Left ventricle myocardium superior (tissue), 1 donor: ENCODE measurements at regions not wholly inside any gene's neighbourhood (a gene's known extent, or its start where the extent isn't known, plus 50 kb on each side); places are given as distances from the start of the nearest gene placed in this dataset.

Source experiments
- ATAC-seq: fragments of 200-7000 bp; cut with Tn5 transposase; one replicate; pipeline ENCODE4 v1.9.1; 2020; ENCODE audit warnings: mild to moderate bottlenecking, moderate library complexity
- DNase-seq: peaks from one replicate; pipeline ENCODE4 v3.0.0-alpha.2; 2020
- intact Hi-C: fragments of 100-400 bp; cut with micrococcal nuclease; formaldehyde crosslinking; loops from one replicate; pipeline ENCODE4 v1.11.0; 2022
- donor health status: DM: no; HTN: yes; CAD: no; lungs with severe emphysema.

- ATAC-seq: no peak
- intact Hi-C loops: no loop called here
- no peak for DNase-seq
Measured at GRCh38 chr14:34199585-34199984, 248.7 kb upstream of the EGLN3 start.

DNA sequence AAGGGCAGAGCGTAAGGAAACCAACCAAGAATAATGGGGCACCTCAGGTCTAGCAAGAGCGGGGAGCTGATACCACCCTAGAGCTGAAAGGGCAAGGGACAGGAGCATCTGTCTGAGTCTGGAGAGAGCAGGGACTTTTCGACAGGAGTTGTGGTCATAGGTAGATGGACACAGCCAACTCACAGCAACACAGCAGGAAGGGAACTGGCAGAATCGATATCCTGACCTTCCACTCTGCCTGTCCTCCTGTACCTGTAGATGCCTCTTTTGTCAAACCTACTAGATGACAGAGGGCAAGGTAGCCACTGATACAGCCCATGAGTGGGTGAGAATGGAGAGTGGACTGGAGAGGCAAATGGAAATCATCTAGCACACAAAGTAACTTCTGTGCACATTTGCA, 247.2 kb upstream of the EGLN3 start:
- intact Hi-C loops: no loop called here
- no peak for ATAC-seq

GRCh38 chr14:34195964-34196363, 245.1 kb upstream of the EGLN3 start:
- DNase-seq: no peak
- intact Hi-C loops: no loop called here
- no peak for ATAC-seq

More for the DNA sequence above, 247.2 kb upstream of the EGLN3 start:
- DNase-seq: no peak

DNA sequence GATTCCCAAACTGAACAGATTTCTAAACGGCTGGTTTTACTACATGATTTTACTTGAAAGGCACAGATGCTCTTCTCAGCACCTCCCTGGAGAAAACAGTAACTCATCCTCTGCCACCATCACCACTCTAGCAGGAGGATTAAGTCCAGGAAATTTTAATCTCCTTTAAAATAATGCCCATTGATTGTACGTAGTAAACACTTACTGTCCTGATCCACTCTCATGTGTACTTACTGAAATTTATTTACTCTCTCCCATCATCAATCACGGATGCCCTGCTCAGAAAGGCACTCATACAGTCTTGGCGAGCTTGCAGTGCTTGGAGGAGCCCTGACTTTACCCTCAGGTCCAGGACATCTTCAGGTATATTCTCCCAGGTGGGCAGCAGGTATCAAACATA, 239.8 kb upstream of the EGLN3 start:
- no peak for DNase-seq
- ATAC-seq: no peak
- intact Hi-C loops: no loop called here

DNA sequence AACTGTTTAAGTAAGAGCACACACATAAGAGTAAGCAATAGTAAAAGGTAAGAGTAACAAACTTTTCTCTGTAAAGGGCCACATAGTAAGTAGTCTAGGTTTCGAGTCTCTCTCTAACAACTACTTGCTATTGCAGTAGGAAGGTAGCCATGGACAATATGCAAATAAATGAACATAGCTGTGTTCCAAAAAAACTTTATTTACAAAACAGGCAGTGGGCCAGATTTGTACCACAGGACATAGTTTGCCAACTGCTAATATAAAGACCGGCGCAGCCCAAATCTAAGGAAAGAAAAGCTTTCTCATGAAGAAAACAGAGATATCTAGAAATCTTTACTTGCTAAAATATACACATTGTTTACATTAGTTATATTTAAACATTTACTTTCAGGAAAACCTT, 239.0 kb upstream of the EGLN3 start:
- no peak for DNase-seq
- ATAC-seq: no peak
- intact Hi-C loops: no loop called here

DNA sequence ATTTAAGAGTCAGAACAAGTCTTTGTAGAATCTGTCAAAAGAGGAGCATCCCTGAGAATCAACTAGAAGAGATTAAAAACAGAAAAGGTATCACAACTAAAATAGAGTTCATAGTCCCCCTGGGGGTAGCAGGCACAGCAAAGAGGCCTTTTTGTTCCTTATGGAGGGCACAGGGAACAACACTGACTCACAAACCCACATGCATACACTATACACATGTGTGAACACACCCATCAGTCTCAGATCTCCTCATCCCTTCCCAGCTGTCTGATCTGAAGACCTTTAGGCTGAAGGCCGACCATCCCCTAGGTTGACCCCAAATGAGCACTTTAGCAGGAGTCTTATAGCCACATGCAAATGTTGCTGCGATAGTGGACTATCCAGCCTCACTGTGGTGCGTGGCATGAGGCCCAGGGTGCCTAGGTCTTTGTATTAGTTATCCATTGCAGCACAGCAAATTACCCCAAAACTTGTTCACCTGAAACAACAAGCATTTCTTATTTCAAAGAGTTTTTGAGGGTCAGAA, 236.7 kb upstream of the EGLN3 start:
- no peak for DNase-seq
- no peak for ATAC-seq
- intact Hi-C loops: no loop called here

DNA sequence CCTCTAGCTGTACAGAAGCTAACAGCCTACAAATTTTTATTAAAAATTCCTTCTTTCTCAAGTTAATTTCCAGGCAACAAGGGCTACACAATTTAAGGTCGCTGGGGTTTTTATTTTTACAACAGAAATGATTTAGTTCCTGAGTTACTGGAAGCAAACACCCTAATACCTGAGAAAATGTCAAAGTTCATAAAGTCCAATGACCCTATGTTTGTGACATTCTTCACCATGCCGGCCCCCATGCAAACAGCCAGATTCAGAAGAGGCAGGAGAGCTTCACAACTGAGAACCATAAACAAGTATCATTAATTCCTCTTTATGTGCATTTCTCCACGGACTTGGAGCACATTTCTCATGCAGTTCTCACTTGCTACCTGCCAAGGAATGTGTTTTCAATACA, 236.2 kb upstream of the EGLN3 start:
- intact Hi-C loops: no loop called here
- ATAC-seq: no peak
- DNase-seq: no peak

DNA sequence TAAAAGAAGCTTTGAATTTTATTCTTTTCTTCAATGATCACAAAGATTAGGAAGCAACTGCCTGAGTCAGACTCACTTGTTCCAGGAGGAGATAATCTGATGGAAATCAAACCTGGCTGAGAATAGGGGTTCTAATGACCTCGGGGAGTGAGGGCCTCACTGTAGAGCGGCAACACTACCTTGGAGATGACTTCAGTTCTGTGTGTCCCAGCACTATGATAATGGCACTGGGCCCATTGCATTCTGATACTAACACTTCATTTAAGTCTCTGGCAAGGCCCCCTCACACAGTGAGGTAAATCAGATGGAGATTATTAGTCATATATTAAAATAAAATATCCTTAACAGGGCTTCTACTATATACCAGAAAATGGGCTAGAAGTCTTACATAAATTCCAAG, 233.3 kb upstream of the EGLN3 start:
- intact Hi-C loops: no loop called here
- no peak for ATAC-seq
- no peak for DNase-seq

GRCh38 chr14:34183478-34183877, 232.6 kb upstream of the EGLN3 start:
- DNase-seq (no peak), ATAC-seq (no peak)
- intact Hi-C loops: no loop called here

- no peak for DNase-seq
- intact Hi-C loops: no loop called here
- peak; percentile 56 for ATAC-seq
Measured at GRCh38 chr14:34181338-34181737, 230.5 kb upstream of the EGLN3 start.

GRCh38 chr14:34180869-34181268, 230.0 kb upstream of the EGLN3 start:
- intact Hi-C loops: no loop called here
- ATAC-seq (no peak), DNase-seq (no peak)

DNA sequence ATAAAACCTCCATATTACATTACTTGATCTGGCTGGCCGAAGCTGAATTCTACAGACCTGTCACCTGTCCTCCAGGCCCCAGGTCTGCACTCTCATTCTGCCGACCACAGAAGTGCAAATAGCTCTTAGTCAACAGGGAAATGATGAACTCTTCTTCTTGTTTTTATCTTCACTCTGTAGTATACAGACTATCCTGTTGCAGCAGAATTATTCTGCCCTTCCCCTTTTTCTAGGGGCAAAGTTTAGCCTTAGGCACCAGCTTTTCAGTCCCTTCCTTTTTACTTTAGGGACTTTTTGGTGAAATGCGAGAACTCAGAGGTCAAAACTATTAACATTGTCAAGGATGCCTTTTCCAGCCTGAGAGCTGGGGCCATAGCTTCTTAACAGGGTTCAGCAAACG, 229.6 kb upstream of the EGLN3 start:
- ATAC-seq (peak; percentile 32), DNase-seq (no peak)
- intact Hi-C loops: no loop called here

- ATAC-seq: no peak
- DNase-seq: no peak
- intact Hi-C loops: no loop called here
Measured at GRCh38 chr14:34179727-34180126, 228.9 kb upstream of the EGLN3 start.

DNA sequence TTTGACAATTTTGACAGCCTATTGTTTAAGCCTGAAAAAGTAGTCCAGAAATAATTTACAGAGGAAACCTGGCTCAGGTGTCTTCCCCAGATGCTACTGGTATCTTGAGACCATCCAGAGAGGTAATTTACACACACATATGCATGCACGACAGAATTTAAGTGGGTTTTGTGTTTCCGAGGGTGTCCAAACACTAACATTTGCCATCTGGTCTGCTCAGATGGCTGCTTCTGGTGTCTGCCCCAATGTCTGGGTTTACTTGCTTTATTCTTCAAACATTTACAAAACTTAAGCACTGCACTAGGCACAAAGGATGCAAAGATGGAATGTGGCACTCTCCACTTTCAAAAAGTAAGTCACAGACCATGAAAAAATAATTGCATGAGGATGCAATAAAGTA, 226.6 kb upstream of the EGLN3 start:
- no peak for DNase-seq
- no peak for ATAC-seq
- intact Hi-C loops: no loop called here

- intact Hi-C loops: no loop called here
- ATAC-seq (no peak), DNase-seq (no peak)
Measured at GRCh38 chr14:34175574-34175973, 224.7 kb upstream of the EGLN3 start.

GRCh38 chr14:34174973-34175372, 224.1 kb upstream of the EGLN3 start:
- intact Hi-C loops: no loop called here
- no peak for ATAC-seq
- no peak for DNase-seq

- intact Hi-C loops: no loop called here
- DNase-seq (no peak), ATAC-seq (no peak)
Measured at GRCh38 chr14:34173916-34174315, 223.0 kb upstream of the EGLN3 start.

- peak; percentile 52 for ATAC-seq
- intact Hi-C loops: no loop called here
- DNase-seq: peak; percentile 23
Measured at GRCh38 chr14:34172550-34173368, 221.9 kb upstream of the EGLN3 start.

DNA sequence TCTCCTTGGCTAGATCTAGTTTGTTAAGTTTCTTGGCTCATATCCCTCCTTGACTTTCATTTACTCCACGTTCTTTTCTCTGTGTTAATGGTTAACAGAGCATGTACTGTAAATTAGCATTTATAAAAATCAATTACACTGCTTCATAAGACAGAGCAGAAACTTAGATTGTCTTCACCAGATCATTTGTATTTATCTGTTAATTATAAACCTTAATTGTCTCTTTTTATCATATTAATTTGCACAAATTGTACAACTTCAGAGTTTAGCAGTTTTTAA, 221.2 kb upstream of the EGLN3 start:
- DNase-seq (no peak), ATAC-seq (no peak)
- intact Hi-C loops: no loop called here

GRCh38 chr14:34171431-34172172, 220.7 kb upstream of the EGLN3 start:
- ATAC-seq (no peak), DNase-seq (no peak)
- intact Hi-C loops: no loop called here

GRCh38 chr14:34170882-34171281, 220.0 kb upstream of the EGLN3 start:
- DNase-seq: no peak
- ATAC-seq: no peak
- intact Hi-C loops: no loop called here
